Stimulated activated CD8-positive, alpha-beta memory T cell treated with anti-CD3 and anti-CD28 coated beads, Interleukin-15, amount 100 ng/mL, for 24 hours (primary cell): ENCODE measurements at regions not wholly inside any gene's neighbourhood (a gene's known extent, or its start where the extent isn't known, plus 50 kb on each side); places are given as distances from the start of the nearest gene placed in this dataset.

Experiments used
- DNase-seq: peaks from one replicate; pipeline ENCODE4 v3.0.0-alpha.2; 2020; ENCODE audit warnings: low read depth

DNA sequence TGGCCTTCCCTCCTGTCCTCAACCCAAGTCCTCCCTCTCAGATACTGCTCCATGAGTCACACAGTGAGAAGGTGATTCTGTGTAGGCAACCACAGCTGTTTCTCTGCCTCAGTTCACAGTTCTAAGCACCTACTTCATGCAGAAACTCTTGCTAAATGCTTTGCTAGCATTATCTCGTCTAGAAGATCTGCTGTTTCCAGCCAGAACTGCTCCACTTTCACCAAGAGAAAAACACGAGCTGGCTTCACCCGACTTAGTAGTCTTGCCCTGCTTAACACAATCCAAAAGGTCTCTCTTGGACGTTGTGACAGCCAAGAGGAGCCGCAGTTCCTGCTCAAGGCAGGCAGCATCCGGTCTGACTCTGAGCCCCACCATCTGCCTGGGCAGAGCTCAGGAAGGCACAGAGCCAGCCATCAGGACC lies 272.1 kb downstream of the UACA start:
- DNase-seq: no peak

DNA sequence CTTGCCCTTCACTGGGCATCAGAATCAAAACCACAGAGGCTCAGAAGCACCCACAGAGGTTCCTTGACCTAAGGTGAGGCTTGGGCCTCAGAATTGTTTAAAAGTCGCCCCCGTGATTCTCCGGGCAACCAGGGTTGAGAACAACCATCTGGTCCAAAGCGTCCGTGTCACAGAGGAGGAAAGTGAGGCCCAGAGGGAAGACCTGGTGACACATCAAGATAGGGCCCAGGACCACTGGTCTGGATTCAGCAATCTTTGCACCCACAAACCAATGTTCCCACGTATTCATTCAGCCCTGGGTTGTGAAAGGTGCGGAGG lies 272.6 kb downstream of the UACA start:
- no peak for DNase-seq

DNA sequence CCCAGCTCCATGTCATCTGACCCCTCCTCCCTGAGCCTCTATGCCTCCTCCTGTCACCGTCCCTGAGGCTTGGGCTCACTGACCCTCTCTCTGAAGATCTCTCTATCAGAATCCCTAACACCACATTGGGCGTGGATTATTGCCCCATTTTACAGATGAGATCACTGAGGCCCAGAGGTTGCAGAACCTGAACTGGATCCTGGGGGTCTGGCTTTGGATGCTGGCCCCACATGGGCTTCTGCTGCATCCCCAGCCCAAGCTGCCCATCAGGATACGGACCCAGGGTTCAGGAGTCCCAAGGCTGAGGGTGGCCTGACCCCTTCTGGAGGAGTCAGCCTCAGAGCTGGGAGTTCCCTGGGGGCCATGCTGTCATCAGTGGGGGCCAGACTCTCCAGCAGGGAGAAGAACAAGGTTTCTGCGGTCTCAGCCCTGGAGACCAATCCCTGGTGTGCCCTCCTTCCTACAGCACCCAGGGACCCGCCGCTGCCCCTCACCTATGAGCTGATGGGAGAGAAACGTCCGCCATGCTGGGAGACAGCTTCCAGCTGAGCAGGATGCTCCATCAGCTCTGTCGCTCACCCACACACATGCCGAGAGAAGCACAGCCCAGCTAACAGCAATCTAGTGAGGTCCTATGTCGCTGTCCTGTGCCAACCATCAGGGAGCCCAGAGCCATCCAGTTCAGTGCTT lies 273.1 kb downstream of the UACA start:
- no peak for DNase-seq

DNA sequence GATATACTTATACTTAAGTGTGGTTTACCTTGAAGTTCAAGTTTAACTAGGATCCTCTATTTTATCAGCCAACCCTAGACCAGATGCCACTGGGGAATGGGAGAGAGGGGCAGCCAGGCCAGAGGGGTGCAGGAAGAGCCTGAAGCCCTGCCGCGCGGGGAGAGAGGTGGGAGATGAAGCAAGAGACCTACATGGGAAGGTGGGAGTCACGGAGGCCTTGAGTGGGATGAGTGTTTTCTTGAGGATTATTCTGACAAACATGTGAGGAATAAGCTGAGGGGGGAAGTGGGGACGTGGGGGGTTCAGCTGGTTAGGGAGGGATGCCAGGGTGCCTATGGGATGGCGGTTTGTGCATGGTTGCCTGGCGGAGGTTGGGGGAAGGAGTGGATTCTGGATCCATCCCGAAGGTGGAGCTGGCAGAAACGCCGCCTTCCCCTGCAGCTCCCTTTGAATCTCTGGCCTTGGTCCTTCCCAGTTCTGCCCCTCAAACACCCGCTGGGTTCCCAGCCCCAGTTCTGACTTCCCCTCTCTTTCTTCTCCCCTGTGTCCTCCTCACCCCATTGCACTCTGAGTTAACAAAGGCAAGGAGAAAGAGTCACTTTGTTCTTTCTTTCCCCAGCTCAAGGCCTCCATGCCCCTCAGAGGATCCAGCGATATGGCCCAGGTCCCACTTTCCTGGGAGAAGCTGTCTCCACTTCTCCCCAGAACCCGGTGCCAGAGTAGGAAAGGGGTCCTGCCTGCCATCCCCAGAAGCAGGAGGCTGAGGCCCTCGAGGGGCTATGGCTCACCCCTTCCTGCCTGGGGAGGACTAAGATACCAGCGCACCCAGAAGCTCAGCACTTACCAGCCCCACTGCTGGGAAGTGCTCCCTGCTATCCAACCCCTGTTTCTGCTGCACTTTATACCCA lies 274.2 kb downstream of the UACA start:
- no peak for DNase-seq

DNA sequence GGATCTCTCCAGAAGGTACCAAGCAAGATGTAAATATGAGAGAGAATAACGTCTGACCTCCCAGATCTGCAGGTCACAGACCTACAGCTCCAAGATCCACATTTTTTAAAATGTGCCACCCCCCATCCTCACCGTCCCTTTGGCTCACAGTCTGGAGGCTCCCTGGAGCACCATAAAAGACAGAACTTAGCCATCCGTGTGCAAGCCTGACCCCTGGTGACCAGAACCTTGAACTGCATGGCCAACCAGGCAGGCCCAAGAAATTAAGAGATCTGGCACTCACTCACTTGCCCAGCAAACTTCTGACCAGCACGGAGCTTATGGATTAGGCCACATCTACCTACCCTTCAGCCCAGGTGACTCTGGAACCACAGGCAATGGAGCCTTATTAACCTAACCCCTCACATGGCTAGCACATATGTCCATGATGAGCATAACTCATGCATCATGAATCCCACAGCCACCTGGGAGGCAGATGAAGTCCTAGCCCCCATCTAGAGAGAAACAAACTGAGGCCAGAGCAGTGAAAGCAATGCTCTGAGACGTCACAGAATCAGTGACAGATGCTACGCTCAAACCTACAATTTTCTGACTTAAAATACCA lies 275.3 kb downstream of the UACA start:
- no peak for DNase-seq

DNA sequence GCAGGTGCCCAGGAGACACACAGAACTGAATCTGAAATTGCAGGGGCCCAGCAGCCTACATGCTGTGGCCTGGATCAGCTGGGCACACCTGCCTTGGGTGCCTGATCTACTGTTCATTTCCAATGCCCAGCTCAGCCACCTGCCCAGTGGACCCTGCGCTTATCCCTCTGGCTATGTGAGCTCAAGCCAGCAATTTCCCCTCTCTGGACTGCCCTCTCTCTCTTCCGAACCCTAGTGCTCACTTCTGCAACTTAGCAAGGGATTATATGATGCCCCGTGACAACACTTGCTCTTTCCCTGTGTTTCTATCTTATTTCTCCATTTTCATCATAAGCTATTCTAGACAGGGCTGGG lies 276.0 kb downstream of the UACA start:
- DNase-seq: no peak

DNA sequence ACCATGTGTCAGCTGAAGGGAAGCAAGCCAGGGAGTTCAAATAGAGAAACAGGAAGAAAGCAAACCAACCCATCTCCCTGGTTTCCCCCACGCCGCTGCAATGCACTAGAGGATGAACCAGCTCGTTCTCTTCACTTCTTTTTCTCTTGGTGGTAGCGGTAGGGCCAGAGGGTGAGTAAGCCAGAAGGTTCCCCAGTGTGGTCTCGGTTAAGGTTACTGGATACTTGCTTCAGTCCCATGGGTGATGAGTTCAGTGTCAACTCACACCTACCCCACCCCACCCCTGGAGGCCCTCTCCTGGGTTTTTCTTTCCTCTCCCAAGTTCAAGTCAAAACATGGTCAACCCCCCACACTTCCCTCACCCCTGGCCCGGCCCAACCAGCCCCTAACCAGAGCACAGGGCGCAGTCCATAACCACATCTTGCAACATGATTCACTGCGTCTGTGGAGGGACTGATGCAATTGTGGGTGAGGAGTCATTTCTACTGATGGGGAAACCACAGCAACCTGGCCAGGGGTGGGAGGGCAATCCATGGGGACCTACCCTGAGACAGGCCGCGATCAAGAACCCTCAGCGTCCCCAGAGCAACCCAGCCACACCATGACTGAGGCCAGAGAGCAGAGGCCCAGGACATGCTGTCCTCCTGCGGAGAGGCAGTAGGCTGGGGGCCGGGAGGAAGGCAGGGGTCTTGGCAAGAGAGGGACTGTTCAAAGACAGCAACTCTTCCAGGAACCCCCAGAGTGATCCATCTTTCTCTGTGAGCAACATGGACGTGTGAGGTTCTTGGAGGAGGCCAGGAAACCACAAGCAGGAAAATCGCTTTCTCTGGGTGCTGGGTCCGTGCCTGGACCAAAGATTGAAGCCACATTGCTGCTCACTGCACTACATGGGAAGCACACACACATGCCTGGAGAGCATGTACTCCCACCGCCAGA lies 276.6 kb downstream of the UACA start:
- DNase-seq: no peak

DNA sequence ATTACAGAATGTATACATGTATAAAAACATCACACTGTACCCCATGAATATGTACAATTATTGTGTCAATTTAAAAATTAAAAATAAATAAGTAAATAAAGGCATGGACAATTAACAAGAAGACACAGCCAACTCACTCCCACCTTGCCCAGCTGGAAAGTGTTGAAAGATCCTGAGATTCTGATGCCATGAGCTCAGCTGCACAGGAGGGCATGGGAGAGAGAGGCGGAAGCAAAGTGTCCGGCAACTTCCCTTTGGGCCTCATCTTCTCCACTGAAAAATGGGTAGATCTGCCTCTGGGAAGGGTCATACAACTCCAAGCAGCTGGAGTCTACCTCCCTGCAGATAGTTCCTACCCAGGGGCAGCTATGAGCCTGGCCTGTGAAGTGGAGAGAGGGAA lies 277.3 kb downstream of the UACA start:
- no peak for DNase-seq

DNA sequence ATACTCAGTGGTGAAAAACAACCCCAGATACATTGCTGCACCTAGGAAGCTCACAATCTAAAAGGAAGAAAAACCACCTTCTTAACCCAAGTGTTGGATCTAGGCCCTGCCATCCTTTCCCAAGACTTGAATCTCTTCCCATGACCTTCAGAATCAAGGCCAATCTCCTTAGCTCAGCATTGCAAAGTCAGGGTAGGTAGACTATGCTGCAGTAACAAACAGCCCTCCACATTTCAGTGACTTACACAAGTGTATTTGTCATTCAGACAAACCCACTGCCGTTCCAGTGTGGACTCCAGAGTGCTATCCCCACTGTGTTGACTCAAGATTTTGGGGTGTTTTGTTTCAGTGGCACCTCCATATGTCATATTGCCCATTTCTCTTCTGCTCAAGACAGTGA lies 278.4 kb downstream of the UACA start:
- DNase-seq: no peak

DNA sequence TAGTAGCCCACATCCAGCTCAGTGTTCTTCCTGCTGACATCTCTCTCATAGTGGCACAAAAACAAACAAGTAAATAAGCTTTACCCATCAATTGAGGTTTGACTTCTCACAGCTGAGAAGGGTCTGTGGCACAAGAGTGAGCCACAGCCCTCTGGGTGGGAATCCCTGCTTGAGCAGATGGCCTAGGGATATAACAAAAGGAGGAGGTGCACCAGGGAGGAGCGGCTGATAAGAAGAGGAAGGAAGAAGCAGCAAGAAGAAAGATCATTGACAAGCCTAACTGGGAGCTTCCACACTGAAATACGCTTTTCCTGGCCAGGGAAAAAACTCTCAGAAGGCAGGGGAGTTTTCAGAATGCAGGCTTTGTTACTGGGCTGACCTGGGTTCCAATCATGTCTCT lies 279.8 kb downstream of the UACA start:
- DNase-seq: no peak

DNA sequence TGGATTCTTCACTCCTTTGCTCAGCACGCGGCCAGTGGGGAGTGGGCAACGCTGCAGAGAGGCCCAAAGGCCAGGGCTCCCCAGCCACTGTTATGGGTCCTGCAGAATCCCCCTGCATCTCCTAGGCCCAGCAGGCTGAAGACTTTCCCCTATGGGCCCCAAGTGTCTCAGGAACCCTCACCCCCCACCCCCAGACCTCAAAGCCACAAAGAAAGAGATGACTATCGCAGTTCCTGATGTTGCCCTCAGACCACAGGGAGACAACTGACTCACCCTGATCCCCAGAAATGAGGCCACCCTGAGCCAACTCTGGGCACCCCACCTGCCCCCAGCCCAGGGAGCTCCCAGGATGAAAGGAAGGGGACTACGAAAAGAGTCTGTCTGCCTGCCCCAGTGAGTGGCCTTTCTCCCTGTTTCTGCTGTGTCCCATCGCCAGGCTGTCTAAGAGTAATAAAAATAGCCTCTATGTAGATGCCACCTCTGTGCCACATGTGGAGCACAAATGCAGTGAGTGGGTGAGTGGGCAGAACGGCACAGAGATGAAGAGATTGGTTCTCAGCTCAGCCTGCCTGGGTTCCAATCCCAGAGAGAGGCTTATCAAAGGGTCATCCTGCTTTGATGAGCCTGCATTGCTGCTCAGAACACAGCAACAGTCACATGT lies 283.0 kb downstream of the UACA start:
- peak; percentile 19 for DNase-seq

DNA sequence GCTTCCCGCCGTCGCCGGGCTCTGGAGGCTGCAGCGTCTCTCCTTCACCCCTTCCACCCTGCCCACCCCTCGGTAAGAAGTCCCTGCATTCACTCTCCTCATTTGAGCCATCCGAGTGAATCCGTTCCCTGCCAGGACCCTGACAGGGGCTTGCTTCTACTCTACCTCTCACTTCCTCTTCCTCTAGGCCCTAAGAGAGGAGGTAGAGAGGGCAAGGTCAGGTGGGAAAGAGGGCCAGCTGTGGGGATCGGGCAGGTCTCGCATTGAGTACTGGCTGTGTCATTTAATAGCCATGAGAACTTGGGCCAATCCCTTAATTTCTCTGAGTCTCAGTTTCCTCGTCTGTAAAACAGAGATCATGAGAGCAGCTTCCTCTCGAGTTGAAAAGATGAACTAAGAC lies 283.6 kb downstream of the UACA start:
- DNase-seq: no peak

DNA sequence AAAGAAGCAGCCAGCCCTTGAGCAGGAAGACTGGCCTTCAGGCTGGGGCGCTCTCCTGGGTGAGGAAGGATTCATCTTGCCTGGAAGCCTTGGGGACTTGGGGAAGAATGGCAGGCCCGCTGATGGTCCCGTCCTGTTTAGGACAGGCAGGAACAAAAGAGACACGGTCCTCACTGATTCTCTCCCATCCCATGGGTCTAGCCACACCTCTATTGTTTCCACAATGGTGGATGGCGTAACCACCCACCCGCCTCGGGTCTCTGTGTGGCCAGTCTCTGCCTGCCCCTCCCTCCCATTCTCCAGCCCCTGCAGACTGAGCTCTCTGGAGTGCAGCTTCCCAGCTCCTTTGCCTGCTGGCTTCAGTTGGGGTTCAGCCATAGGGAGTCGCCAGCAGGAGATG lies 284.3 kb downstream of the UACA start:
- no peak for DNase-seq

DNA sequence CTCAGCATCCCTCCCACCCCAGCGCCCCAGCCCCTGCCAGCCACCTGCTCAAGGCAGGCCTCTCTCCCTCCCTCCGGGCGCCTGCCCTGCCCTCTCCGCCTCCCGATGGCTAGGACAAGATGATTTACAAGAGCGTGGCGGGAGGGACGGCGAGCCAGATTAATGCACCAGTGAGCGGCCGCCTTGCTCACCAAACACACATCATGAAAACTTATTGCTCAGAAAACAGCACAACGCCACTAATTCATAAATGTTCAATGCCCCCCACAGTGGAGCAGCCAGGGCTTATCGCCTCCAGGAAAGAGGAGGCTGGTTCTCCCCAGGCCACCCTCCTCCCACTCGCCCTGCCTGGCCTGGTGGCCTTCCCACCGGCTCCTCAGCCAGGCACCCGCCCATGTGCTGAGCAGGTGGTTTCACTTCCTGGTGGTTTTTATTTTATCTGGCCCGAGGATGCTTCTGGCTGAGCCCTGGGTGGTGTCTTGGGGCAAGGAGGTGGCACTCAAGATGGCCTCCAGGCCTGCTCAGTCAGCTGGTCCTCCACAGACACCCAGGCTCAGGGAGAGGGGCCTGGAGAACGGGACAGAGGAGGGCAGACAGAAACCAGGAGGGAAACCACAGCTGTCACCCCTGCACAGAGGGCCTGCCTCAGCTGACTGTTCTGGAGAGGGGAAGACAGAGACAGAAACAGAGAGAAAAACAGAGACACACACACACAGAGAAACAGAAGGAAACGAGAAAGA lies 284.9 kb downstream of the UACA start:
- DNase-seq: no peak

DNA sequence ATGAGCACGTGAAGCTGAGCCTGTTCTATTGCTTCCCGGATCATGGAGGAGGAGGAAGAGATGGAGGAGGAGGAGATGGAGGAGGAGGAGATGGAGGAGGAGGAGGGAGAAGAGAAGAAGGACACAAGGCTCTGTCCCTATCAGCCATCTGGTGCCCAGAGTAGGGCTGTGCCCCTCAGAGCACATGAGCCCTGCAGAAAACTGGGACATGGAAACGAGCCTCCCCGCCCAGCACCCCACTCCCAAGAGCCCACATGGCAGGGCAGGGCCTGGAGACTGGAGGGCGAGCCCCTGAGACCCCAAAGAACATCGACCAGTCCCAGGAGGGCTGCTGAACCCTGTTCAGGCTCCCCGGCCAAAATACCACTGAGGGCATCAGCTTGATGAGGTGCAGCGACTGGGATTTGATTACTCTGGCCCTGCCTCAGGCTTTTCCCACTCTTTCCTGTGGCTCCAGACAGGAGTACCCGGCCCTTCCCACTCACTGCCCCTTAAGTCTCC lies 285.6 kb downstream of the UACA start:
- no peak for DNase-seq

DNA sequence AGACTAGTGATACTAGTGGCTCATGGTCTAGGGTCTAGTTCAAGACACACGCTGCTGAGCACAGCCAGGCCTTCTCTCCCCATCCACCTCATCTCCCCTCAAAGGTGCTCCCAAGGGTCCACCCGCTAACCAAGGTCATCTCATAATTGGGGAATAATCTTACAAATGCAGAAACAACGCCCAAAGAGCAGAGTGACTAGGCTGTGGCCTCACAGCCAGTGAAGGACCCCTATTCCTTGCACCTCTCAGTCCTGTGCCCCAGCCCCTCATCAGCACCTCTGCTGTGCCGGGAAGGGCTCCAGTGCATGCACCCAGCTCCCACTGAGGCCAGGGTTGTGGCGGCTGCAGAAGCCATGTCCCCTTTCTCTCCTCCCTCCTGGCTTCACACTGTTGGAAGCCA lies 286.9 kb downstream of the UACA start:
- no peak for DNase-seq

DNA sequence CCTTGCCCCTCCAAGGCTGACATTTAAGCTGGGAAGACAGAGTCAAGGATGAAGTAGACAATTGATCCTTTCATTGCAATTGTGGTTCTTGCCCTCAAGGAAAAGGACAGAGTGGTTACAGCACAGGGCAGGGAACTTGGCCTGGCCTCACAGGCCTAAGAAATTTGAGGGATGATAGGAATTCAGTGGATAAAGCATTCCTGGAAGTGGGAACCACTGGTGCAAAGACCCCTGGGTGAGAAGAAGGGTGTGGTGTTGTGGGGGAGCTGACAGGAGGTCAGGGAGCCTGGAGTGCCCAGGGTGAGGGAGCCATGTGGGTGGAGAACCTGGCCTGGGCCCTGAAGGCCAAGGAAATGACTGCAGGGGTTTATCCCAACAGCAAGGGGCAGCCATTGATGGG lies 287.4 kb downstream of the UACA start:
- DNase-seq: no peak

DNA sequence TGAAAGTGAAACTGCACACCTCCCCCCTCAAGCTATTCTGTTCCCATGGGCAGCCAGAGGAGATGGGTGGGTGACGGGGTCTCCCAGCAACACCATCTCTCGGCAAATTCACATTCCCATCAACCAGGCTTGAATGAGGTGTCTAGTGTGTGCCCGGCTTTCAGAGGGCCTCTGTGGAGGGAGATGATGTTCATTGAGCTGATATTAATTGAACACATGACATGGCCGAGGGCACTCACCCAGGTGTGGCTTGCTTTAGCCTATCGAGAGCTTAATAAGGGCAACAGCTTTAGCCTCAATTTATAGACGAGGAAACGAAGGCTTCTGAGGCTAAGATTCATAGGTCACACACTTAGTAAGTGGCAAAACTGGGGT lies 288.0 kb downstream of the UACA start:
- DNase-seq: no peak

DNA sequence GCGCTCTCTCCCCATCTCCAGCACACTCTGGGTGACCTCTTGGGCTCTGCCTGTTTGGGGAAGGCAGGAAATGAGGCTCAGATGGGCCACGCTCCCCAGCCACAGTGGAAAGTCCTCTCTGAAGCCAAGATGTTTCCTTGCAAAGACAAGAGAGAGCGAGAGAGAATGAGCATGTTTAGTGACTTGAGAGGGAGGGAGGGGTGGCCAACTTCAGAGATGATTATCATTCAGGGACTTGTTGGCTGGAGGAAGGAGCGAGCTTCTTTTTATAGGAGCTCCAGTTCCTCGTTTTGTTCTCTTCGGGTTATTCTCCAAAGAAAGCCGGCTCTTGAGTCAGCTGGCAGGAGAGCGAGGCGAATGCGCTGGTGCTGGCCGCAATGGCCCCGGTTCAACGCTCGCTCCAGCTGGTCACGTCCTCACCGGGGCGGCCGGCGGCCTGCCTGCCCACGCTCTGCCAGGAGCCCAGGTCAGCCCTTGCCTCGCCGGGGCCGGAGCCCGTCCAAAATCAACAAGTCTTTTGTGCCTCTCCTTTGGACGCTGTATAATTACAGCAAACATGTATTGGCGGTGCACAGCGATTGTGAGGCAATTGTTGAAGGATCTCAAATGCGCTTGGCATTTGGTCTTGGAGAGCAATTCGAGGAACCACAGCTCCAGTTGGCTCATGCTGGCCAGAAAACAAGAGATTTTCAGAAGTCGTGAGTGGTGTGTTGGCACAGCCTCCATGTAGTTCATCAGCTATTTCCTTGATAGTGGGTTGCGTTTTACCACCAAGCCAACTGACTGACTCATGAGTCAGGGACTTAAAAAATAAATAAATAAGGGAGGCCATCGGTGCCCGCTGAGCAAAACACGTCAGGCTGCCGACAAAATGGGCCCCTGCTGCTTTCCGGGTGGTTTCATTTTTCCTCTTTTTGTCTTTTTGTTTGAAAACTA lies 288.6 kb downstream of the UACA start:
- no peak for DNase-seq
